SK-N-MC (cell line): ENCODE measurements at regions not wholly inside any gene's neighbourhood (a gene's known extent, or its start where the extent isn't known, plus 50 kb on each side); places are given as distances from the start of the nearest gene placed in this dataset.

Experiments used
- EZH2 ChIP-seq: fragments of 200-600 bp; sonication (generic); IDR thresholded peaks from one replicate; pipeline ENCODE4 v1.6.1; 2017; ENCODE audit warnings: antibody characterized with exemption
- POLR2AphosphoS5 ChIP-seq: IDR thresholded peaks from 2 replicates; pipeline ENCODE4 v1.6.1; 2012; ENCODE audit warnings: mild to moderate bottlenecking, low read depth, low read length, borderline replicate concordance

DNA sequence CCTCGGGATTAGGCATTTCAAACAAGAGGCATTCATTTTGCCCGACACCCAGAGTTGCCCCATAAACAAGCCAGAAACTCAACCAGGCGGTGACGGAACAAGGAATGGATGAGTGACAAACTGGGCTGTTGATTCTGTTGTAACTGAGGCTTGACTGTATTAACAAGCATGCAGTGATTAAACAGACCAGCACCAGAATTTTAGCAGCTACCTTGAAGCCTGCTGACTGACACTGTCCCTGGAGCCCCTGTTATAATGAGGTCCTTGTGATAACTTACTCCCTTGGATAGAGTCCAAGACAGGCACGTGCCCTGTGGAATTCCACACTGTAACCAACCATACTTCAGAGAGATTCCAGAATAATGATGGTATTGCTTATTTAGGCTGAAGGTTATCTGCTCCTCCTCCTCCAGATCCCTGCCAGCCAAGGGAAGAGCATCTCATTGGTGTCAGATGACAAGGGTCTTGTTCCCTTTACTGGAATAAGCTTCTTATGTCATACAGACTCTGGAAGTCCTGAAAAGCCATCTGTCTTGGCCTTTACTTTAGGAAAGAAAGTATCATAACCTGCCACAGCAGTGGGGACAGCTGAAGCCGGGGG lies 97.1 kb upstream of the RMDN2 start:
- no peak for TF ChIP-seq POLR2AphosphoS5
- no peak for TF ChIP-seq EZH2
